ENCODE measurements at regions not wholly inside any gene's neighbourhood (a gene's known extent, or its start where the extent isn't known, plus 50 kb on each side); places are given as distances from the start of the nearest gene placed in this dataset.
"Not testable (repeated sequence)": the region's sequence is repeated elsewhere in the genome, so short reads cannot be mapped to it uniquely, and the experiment has no call there.

GRCh38 chr20:25852968-25853717 is 156.5 kb upstream of the ZNF337 start:
- DNase-seq (ENCODE audit: extremely low read depth in 1 of 2, low read depth in 1 of 2) = not testable (repeated sequence)

DNA sequence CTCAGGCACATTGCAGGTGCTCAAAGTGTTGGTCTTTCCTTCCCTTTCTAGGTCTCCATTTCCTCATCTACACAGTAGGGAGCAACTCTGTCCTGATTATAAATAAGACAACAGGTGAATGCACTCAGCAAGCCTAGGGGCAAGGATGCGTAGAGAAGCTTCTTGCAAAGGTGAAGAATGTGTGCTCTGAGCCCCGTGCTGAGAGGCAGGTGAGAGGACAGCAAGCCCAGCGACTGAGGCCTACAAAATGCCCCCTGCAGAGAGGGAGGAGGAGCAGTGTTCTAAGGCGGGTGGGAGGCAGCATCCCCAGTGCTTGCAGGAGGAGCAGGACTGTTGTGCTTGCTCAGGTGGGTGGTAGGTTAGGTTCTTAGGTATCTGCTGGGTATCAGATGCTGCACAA is 153.5 kb upstream of the ZNF337 start:
- DNase-seq (ENCODE audit: extremely low read depth in 1 of 2, low read depth in 1 of 2) = not testable (repeated sequence)

GRCh38 chr20:25848222-25848621 is 151.6 kb upstream of the ZNF337 start:
- no peak for DNase-seq (ENCODE audit: extremely low read depth in 1 of 2, low read depth in 1 of 2)

GRCh38 chr20:25844640-25845039 is 148.0 kb upstream of the ZNF337 start:
- DNase-seq (ENCODE audit: extremely low read depth in 1 of 2, low read depth in 1 of 2) = not testable (repeated sequence)

DNA sequence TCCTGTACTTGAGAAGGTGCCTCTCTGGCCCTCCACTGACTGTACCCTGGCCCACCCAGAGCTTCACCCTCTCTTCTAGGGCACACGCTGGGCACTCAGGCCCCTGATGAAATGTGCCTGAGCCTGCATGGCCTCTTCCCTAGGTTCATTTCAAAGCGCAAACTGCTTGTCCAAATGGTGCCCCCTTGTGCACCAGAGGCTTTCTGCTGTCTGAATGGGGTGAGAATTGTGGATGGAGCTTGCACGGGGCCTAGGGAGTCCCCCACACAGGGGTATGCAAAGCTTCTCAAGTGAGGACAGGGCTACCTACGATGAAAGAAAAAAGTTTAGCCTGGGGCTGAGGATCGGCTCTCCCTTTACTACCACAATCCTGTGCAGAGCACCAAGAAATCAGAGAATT is 116.9 kb upstream of the ZNF337 start:
- DNase-seq (ENCODE audit: extremely low read depth in 1 of 2, low read depth in 1 of 2) = not testable (repeated sequence)

GRCh38 chr20:25798174-25798993 is 101.7 kb upstream of the ZNF337 start:
- DNase-seq (ENCODE audit: extremely low read depth in 1 of 2, low read depth in 1 of 2) = not testable (repeated sequence)

GRCh38 chr20:25797062-25797461 is 100.4 kb upstream of the ZNF337 start:
- DNase-seq (ENCODE audit: extremely low read depth in 1 of 2, low read depth in 1 of 2) = not testable (repeated sequence)

GRCh38 chr20:25777241-25777640 is 80.6 kb upstream of the ZNF337 start:
- not testable (repeated sequence) for DNase-seq (ENCODE audit: extremely low read depth in 1 of 2, low read depth in 1 of 2)

DNA sequence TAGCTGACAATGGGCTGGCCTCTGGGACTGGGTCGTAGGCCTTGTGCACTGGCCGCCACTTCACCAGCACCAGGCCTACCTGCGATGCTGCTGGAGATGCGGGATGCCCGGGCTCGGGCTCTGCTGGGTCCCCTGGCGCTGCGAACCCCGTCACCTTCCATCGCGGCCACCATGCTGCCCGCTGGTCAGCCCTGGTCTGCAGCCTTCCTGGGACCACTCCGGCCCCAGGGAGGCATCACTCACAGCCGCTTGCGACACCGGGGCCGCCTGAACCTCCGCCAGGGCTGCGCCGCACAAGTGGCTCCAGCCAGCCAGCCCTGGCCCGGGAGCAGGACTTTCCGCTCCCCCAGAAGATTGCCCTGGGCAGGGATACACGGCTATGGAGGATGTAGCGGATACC is 78.1 kb upstream of the ZNF337 start:
- DNase-seq (ENCODE audit: extremely low read depth in 1 of 2, low read depth in 1 of 2) = not testable (repeated sequence)

GRCh38 chr20:25774203-25774602 is 77.5 kb upstream of the ZNF337 start:
- not testable (repeated sequence) for DNase-seq (ENCODE audit: extremely low read depth in 1 of 2, low read depth in 1 of 2)

DNA sequence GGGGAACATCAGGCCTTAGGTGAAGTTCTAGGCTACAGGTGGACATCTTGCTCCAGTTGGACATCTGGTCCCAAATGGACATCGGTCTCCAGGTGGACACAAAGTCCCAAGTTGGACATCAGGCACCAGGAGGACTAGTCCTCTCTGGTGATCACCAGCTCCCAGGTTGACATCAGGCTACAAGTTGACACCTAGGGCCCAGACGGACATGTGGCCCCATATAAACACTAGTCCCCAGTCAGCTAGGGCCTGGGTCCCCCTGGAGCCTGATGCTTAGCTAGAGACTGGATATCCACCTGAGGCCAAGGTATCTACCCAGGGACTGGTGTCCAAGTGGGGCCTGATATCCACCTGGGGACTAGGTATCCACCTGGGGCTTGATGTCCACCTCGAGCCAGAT is 75.8 kb upstream of the ZNF337 start:
- DNase-seq (ENCODE audit: extremely low read depth in 1 of 2, low read depth in 1 of 2) = not testable (repeated sequence)

DNA sequence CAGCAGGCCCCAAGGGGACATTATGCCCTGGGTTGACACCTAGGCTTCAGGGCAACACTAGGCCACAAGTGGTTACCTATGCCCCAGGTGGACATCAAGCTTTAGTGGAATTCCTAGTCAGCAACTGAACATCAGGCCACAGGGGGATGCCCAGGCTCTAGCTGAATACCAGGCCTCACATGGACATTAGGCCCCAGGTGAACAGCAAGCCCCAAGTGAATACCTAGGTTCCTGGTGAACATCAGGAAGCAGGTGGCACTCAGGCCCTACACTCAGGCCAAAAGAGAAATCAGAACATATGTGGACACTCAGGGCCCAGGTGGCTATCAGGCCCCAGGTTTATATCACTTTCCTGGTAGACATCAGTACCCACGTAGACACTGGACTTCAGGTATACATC is 75.2 kb upstream of the ZNF337 start:
- not testable (repeated sequence) for DNase-seq (ENCODE audit: extremely low read depth in 1 of 2, low read depth in 1 of 2)

DNA sequence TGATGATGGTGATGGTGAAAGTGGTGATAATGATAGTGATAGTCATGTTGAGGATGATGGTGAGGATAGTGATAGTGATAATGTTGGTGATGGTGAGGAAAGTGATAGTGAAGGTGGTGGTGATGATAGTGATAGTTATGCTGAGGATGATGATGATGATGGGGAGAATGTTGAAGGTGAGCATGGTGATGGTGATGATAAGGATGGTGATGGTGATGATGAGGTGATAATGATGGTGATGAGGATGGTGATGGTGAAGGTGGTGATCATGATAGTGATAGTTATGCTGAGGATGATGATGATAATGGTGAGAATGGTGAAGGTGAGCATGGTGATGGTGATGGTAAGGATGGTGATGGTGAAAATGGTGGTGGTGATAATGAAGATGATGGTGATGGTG is 64.9 kb upstream of the ZNF337 start:
- DNase-seq (ENCODE audit: extremely low read depth in 1 of 2, low read depth in 1 of 2) = no peak

GRCh38 chr20:25761046-25761445 is 64.4 kb upstream of the ZNF337 start:
- not testable (repeated sequence) for DNase-seq (ENCODE audit: extremely low read depth in 1 of 2, low read depth in 1 of 2)

- DNase-seq (ENCODE audit: extremely low read depth in 1 of 2, low read depth in 1 of 2) = peak in 1 of 2 donors; percentile 33
Observed at GRCh38 chr20:25750765-25751696, 54.4 kb upstream of the ZNF337 start.

DNA sequence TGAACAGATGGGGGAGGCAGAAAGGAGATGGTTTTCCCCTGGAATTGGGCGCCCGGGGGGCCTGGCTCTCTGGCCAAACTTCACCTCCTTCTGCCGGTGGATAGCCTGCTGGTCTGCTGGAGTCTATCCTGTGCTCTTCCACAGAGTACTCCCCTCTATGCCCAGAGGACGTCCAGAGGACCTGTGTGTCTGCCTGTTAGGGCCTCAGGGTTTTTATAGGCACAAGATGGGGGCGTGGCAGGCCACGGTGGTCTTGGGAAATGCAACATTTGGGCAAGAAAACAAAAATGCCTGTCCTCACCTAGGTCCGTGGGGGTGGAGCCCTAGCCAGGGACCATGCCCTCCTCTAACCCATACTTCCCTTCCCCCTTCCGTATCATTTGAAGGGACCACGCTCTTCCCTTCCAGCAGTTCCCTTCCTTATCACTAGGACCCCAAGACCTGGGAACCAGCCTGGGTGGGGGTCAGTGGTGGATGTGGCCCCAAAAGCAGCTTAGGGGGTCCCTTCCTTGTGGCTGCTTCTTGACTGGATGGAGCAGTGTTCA is 53.6 kb upstream of the ZNF337 start:
- no peak for DNase-seq (ENCODE audit: extremely low read depth in 1 of 2, low read depth in 1 of 2)

DNA sequence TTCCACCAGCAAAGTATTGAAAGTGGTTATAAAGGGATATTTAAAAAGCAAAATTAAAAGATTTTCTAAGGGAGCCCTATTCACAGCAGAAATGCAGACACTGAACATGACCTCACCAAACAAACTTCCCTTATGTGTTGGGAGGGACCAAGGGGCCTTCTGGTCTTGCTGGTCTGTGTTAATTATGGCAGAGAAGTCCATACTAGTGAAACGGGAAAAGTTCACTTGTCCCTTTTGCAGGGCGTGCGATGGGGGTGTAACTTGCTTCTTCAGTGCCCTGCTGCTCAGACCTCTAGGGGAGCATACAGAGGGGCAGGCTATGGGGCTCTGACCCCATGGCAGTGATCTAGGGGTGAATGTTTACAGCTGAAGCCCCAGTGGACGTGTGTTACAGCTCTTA is 53.0 kb upstream of the ZNF337 start:
- DNase-seq (ENCODE audit: extremely low read depth in 1 of 2, low read depth in 1 of 2) = no peak
